ENCODE measurements at regions not wholly inside any gene's neighbourhood (a gene's known extent, or its start where the extent isn't known, plus 50 kb on each side); places are given as distances from the start of the nearest gene placed in this dataset.

DNA sequence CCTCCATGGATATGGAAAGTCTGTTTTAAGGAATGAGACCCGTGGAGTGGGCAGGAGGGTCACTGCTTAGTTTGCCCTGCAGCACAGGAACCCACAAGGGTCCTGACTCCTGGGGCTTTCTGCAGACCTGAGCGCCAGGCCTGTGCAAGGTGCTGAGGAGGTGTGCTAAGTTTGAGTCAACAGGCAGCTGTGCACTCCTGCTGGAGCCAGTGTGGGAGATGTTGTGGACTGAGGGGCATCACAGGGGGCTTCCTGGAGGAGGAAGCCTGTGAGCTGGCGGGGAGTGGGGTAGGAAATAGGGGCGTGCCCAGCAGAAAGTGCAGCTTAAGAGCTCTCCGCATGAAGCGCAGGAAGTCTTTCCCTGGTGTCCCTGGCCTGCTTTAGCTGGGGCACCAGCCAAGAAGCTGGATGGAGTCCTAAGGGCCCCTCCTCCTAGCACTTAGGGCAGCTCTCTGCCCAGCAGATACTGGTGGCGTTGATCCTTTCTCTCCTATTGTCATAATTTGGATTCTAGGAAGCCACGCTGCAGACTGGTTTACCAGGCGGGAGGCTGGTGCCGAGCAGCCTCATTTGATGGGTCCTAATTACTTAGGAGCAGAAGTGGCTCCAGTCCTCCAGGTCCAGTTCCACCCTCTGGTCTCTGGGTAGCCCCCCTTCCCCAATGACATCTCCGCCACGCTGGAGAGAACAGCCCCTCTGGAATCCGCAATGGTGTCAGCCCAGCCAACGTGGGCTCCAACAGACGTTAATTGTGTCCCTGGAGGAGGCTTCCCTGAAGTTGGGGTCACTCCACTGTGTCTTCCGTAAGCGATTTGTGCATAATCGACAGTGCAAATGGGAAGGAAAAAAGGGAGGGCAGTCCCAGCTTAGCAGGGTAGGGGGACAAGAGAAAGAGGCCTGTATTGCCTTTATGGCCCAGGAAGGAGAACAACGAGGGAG is 309.2 kb downstream of the ZNF536 start:
- TF ChIP-seq FOSL2 (IDR thresholded peaks at IDR 0.05) (no peak), FOSL2 (CRISPR knock-in tag; IDR thresholded peaks at IDR 0.05) (no peak), MAFK (IDR thresholded peaks at IDR 0.05; ENCODE audit: partially characterized antibody) (no peak), KDM1A (IDR thresholded peaks at IDR 0.05; ENCODE audit: low read depth) (no peak), SMC3 (IDR thresholded peaks at IDR 0.05) (no peak), RAD21 (conservative IDR thresholded peaks at IDR 0.05 in 1 of 2, IDR thresholded peaks at IDR 0.05 in 1 of 2) (no peak), CEBPB (IDR thresholded peaks at IDR 0.05) (no peak), EP300 (IDR thresholded peaks at IDR 0.05) (no peak)
- TF ChIP-seq, protein P1, sequence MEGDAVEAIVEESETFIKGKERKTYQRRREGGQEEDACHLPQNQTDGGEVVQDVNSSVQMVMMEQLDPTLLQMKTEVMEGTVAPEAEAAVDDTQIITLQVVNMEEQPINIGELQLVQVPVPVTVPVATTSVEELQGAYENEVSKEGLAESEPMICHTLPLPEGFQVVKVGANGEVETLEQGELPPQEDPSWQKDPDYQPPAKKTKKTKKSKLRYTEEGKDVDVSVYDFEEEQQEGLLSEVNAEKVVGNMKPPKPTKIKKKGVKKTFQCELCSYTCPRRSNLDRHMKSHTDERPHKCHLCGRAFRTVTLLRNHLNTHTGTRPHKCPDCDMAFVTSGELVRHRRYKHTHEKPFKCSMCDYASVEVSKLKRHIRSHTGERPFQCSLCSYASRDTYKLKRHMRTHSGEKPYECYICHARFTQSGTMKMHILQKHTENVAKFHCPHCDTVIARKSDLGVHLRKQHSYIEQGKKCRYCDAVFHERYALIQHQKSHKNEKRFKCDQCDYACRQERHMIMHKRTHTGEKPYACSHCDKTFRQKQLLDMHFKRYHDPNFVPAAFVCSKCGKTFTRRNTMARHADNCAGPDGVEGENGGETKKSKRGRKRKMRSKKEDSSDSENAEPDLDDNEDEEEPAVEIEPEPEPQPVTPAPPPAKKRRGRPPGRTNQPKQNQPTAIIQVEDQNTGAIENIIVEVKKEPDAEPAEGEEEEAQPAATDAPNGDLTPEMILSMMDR (IDR thresholded peaks at IDR 0.05) = no peak
- TF ChIP-seq, protein P2, sequence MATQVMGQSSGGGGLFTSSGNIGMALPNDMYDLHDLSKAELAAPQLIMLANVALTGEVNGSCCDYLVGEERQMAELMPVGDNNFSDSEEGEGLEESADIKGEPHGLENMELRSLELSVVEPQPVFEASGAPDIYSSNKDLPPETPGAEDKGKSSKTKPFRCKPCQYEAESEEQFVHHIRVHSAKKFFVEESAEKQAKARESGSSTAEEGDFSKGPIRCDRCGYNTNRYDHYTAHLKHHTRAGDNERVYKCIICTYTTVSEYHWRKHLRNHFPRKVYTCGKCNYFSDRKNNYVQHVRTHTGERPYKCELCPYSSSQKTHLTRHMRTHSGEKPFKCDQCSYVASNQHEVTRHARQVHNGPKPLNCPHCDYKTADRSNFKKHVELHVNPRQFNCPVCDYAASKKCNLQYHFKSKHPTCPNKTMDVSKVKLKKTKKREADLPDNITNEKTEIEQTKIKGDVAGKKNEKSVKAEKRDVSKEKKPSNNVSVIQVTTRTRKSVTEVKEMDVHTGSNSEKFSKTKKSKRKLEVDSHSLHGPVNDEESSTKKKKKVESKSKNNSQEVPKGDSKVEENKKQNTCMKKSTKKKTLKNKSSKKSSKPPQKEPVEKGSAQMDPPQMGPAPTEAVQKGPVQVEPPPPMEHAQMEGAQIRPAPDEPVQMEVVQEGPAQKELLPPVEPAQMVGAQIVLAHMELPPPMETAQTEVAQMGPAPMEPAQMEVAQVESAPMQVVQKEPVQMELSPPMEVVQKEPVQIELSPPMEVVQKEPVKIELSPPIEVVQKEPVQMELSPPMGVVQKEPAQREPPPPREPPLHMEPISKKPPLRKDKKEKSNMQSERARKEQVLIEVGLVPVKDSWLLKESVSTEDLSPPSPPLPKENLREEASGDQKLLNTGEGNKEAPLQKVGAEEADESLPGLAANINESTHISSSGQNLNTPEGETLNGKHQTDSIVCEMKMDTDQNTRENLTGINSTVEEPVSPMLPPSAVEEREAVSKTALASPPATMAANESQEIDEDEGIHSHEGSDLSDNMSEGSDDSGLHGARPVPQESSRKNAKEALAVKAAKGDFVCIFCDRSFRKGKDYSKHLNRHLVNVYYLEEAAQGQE (IDR thresholded peaks at IDR 0.05) = no peak
- TF ChIP-seq, protein P3, sequence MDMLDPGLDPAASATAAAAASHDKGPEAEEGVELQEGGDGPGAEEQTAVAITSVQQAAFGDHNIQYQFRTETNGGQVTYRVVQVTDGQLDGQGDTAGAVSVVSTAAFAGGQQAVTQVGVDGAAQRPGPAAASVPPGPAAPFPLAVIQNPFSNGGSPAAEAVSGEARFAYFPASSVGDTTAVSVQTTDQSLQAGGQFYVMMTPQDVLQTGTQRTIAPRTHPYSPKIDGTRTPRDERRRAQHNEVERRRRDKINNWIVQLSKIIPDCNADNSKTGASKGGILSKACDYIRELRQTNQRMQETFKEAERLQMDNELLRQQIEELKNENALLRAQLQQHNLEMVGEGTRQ (IDR thresholded peaks at IDR 0.05) = no peak
